ENCODE measurements at regions not wholly inside any gene's neighbourhood (a gene's known extent, or its start where the extent isn't known, plus 50 kb on each side); places are given as distances from the start of the nearest gene placed in this dataset.

- no peak for DNase-seq
Observed at GRCh38 chr20:43863821-43864544, 50.7 kb upstream of the TOX2 start.

DNA sequence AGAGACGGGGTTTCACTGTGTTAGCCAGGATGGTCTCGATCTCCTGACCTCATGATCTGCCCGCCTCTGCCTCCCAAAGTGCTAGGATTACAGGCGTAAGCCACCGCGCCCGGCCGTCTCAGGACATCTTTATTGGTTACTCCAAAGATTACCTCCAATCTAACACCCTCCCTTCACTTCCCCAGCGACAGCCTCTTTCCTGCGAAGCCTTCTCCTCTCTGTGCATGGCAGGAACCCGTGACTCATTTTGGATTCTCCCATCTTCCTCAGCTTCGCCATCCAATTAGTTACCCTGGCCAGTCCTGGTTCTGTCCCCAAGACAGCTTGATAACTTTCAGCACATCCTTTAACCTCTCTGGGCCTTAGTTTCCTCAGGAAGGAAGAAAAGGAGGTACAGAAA, 51.3 kb upstream of the TOX2 start:
- DNase-seq: no peak

DNA sequence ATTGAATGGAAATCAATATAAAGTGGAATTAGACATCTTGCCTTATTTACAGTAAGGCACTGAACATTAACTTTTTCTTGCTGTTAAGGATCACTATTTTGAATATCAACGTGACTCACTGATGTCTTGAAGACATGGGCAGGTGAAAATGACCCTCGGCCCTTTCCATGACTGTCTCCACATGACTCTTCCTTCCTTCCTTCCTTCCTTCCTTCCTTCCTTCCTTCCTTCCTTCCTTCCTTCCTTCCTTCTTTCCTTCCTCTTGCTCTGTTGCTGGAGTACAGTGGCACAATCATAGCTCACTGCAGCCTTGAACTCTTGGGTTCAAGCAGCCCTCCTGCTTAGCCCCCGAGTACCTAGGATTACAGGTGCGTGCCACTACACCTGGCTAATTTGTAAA, 52.2 kb upstream of the TOX2 start:
- no peak for DNase-seq

- no peak for DNase-seq
Observed at GRCh38 chr20:43859994-43860393, 54.7 kb upstream of the TOX2 start.

- no peak for DNase-seq
Observed at GRCh38 chr20:43857932-43858331, 56.7 kb upstream of the TOX2 start.

- DNase-seq: no peak
Observed at GRCh38 chr20:43857127-43857526, 57.5 kb upstream of the TOX2 start.

- DNase-seq: no peak
Observed at GRCh38 chr20:43855803-43856202, 58.8 kb upstream of the TOX2 start.

DNA sequence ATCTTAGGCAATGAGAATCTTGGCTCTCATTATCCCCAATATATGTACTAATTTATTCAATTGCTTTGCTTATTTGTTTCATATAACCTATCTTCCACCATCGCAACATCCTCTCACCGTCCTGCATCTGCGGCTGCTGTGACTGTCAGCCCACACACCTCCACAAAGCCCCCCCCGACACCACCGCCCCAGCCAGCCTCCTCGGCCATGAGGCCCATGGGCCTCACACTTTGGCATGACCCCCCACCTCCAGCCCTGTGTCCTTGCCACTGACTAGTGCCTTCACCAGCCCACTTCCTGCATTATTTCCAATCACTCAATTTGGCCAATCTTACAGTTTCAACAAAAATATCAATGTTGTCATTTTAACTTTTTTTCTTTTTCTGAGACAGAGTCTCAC, 60.7 kb upstream of the TOX2 start:
- no peak for DNase-seq

- DNase-seq: no peak
Observed at GRCh38 chr20:43853174-43853803, 61.4 kb upstream of the TOX2 start.

DNA sequence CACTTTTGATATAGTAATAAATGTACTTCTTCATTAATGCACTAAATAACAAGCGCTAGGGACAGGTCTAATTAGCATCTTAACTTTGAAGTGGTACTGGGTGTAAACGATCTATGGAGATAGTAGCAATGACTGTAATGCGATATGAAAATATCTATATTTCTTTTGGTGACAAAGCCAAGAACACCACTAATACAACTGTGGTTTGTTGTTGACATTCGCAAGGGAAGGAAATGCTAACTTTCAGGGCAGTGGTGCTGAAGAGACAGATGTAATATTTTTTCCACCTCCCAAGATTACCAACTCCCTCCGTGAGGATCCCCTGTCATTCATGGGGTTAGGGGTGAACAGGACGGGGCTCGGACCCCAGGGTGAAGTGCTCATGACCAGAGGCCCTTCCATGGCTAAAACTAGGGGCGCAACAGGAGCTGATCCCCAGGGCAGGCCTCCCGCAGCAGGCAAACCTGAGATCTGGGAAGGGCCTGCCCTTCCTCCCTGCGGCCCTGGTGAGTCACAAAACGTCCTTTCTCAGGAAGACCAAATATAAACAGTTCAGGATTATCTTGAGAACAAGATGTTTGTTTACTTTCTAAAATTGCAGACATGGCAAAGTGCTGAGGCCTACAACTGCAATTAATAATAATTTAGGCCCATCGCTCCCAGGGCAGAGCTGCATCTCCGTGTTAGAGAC, 65.0 kb upstream of the TOX2 start:
- no peak for DNase-seq

- DNase-seq: no peak
Observed at GRCh38 chr20:43846516-43846905, 68.1 kb upstream of the TOX2 start.

DNA sequence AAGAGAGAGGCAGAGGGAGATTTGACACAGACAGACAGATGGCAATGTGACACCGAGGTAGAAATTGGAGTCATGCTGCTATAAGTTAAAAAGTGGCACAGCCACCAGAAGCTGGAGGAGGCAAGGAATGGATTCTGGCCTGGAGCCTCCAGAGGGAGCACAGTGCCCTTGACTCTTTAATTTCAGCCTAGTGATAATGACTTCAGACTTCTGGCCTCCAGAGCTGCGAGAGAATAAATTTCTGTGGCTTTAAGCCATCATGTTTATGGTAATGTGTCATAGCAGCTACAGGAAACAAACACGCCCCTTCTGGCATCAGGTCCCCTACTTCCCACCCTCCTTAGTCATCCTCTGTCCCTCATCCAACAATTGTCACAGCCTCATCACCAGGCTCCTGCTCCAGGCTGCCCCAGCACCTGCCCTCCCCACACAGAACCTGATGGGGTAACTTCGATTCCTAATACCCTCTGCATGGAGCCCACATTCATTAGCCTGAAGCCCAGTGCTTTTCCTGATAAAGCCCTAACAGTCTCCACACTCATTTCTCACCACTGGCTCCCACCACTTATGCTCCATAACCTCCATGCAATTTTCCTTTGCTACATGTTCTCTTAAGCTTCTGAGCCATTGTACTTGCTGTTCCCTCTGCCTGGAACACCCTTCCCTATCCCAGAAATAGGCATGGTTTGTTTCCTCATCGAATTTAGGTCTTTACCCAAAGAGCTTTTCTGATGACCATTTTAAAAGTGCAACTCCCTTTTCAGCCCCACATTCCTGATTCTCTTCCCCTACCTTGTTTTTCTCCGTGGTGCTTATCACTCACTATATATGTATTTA, 69.7 kb upstream of the TOX2 start:
- DNase-seq: peak; percentile 50

DNA sequence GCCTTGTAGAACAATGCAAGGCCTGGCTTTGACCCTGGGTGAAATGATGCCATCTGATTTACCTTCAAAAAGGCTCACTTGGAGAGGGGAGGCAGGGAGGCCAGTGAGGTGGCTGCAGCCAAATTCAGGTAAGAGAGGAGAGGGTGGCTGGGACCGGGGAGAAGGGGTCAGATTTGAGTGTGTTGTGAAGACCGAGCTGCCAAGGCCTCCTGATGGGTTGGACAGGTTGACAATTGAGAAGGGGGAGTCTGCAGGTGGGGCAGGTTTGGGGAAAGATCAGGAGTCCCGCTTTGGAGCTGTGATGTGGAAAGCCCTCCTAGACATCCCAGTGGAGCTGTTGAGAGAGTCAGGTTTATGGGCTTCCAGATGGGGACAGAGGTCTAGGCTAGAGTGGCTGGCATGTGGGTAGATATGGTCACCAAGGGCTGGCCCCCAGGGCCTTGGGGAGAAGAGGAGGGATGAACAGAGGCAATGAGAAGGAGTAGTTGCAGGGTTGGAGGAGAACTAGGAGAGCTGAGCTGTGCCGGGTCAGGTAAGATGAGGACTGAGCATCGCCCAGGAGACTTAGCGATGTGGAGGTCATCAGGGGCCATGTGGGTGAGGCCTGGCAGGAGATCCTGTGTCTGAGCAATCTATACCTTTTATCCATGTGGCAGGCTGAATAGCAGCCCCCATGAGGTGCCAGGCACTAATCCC, 70.5 kb upstream of the TOX2 start:
- DNase-seq: no peak

DNA sequence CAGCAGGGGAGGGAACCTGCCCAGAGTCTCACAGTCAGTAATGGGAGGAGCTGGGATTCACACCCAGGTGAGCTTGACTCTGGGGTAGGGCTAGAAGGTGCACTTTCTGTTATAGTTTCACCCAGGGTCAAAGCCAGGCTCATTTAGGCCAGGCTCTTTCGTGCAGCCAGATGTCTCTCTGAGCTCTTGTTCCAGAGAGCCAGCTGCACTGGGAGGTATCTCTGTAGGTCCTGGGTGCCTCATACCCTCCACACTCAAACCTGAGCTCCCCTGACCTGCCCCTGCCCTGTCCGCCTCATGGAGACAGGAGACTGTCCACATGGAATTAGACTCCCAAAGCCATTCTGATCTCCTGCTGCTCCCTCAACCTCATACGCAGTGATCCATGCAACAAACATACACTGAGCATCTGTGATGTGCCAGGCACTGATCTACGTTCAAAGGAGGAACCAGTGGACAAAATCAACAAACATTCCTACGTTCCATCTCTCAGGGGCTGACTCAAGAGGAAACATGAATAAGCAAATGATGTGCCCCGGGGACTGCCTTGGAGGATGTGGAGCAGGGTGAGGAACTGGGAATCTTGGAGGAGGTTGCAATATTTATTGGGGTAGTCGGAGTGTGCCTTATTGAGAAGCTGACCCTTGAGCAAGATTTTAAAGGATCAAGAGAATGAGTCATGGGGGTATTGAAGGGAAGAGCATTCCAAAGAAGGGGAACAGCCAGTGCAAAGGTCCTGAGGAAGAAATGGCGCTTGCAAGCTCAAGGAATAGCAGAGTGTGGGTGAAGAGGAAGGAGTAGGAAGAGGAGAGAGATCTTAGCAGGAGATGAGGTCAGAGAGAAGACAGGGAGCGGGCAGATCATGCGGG, 71.3 kb upstream of the TOX2 start:
- DNase-seq: no peak

DNA sequence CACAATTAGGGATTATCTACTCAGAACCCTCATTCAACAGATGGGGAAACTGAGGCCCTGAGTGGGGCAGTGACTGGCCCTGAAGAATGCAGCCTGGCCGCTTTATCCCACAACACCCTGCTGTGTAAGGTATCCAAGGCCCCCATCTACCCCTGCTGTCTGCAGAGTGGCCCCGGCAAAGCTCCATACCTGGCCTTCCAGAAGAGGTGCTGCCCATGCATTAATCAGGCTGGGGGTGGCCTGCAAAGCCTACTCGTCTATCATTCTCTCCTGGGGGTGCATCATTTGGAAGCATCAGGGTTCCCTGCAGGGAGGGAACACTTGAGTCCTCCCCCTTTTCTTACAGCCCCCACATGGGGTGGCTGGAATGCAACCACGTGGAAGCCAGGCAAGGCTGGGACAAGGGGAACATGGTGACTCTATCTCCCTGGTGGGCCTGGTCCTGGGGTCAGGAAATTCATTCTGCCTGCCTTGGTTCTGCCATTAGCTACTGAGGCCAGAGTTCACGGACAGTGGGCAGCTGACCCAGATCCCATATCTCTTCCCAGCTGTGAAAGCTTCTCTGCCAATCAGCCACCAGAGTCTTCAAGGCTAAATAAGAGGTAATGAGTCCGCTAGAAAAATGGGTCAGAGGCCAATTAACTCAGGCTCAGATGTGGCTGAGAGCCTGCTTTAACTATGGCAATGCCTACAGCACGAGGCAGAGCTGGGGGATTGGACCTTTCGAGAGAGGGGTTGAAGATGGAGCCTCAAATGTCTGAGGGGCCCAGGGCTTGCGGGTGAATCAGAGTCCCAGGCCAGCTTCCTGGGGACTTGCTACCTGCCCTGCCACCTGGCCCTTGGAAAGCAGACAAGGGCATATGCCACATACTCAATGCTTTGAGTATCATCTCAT, 72.3 kb upstream of the TOX2 start:
- DNase-seq: no peak

- DNase-seq: peak; percentile 18
Observed at GRCh38 chr20:43840382-43841070, 74.1 kb upstream of the TOX2 start.

DNA sequence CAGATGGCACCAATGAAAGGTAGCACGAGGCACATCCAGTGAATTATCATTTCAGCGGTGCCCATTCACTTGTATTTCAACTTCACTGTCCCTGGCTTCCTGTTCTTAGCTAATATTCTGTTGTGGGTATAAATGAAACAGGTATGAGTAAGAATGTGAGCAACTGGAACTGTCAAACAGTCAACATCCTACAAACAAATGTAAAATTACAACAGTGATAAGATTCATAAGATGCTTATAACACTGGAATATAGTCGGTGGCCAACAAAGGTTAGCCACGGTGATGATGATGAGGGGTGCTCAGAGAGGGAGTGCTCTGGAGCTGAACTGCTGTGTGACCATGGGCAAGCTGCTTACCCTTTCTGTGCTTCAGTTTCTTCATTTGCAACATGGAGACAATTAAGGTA, 74.9 kb upstream of the TOX2 start:
- DNase-seq: no peak

DNA sequence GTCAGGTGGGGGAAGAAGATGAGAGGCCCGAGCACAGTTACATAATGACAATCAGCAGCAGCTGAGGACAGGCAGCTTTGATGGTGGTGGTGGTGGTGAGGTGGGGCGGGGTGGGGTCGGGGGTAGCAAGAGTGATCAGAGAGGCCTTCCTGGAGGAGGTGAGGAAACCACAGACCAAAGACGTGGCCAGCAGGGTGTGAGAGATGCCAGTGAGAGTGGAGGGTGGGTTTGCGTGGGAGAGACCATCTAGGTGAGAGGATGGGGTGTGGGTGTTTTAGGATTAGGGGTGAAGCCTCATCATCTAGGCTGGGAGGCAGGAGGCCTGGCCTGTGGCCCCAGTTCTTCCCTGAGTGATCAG, 76.0 kb upstream of the TOX2 start:
- DNase-seq: peak; percentile 65

DNA sequence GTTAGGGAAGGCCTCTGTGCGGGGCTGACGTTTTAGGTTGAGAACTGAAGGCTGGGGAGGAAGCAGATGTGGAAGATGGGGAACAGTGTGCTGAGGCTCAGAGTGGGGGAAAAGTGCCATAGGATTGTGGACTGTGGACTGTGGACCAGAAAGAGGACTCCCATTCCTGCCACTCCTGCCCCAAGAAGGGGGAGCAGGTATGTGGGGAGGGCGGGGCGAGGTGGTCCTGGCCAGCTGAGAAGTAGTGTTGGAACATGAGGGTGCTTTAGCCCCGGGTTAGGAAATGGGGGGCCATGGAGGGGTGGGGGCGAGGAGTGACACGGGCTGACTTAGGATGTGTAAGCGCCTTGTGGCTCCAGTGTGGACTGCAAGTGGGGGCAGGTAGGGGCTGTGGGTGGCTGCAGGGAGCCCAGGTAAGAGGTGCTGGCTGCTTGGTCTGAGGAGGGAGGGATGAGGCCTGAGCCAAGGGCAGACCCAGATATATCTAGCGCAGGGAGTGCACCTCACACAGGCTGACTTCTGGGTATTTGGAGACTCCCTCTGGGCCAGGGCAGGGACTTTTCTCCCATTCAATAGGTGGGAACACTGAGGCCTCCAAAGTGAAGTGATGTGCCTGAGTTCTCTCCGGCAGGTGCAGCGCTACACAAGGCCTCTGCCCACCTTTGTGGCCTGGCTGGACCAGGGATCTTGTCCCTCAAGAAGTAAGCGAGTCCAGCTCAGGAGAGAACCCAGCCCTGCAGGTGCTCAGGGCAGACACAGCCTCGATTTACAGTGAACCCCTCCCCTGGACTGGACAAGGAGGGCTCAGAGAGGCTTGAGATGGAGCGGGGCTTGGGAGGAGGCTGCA, 76.6 kb upstream of the TOX2 start:
- DNase-seq: no peak

Data from NK-92 treated with Interleukin-12 subunit alpha and Interleukin-12 subunit beta, amount 100 ng/mL, for 24 hours (cell line).